IMR-90 (cell line): ENCODE measurements at regions not wholly inside any gene's neighbourhood (a gene's known extent, or its start where the extent isn't known, plus 50 kb on each side); places are given as distances from the start of the nearest gene placed in this dataset.

Experiments used
- ATAC-seq: fragments of 200-7000 bp; cut with Tn5 transposase; 2 replicates; pipeline ENCODE4 v1.9.1; 2020; ENCODE audit warnings: low read depth, mild to moderate bottlenecking, moderate library complexity
- BruUV-seq: library from RNA; stranded (reverse); fragments of 400-500 nt; replicated peaks from 2 replicates; lab custom pipeline; 2021; lab: Mats Ljungman, UMichigan
- CTCF ChIA-PET: fragments of 300-600 bp; formaldehyde crosslinking; extraction: SDS; loops from one replicate; lab custom pipeline; 2021; ENCODE audit warnings: antibody characterized with exemption; lab: Yijun Ruan, JAX
- POLR2A ChIA-PET: fragments of 300-600 bp; sonication (Branson Sonifier 250); formaldehyde crosslinking; loops from one replicate; lab custom pipeline; 2022; ENCODE audit warnings: antibody characterized with exemption; ENCODE audit not compliant: unreplicated experiment; lab: Charles Lee
- DNase-seq: peaks from one replicate; pipeline ENCODE4 v3.0.0; 2013
- H2AFZ ChIP-seq: replicated peaks from 2 replicates; pipeline ENCODE3; 2013; ENCODE audit warnings: low read length, mild to moderate bottlenecking; ENCODE audit not compliant: poor library complexity
- H2AK5ac ChIP-seq: 2 replicates; pipeline ENCODE4 v1.6.1; 2013; ENCODE audit warnings: low read depth, low read length, inconsistent platforms
- H2AK9ac ChIP-seq: replicated peaks from 2 replicates; pipeline ENCODE3; 2013; ENCODE audit warnings: mild to moderate bottlenecking, low read depth, low read length, moderate library complexity; ENCODE audit not compliant: poor library complexity
- H2BK120ac ChIP-seq: 2 replicates; pipeline ENCODE4 v1.6.1; 2013; ENCODE audit warnings: low read depth, low read length, inconsistent platforms
- H2BK15ac ChIP-seq: 3 replicates; pipeline ENCODE4 v1.6.1; 2013; ENCODE audit warnings: low read depth, low read length, inconsistent platforms
- H2BK20ac ChIP-seq: 2 replicates; pipeline ENCODE4 v1.6.1; 2013; ENCODE audit warnings: low read depth, mild to moderate bottlenecking, inconsistent platforms, low read length, moderate library complexity
- H2BK5ac ChIP-seq: 2 replicates; pipeline ENCODE4 v1.6.1; 2013; ENCODE audit warnings: mild to moderate bottlenecking, low read depth, low read length, inconsistent platforms; ENCODE audit not compliant: poor library complexity, severe bottlenecking
- H3K14ac ChIP-seq: replicated peaks from 2 replicates; pipeline ENCODE4 v1.6.1; 2013; ENCODE audit warnings: low read depth, low read length, inconsistent platforms
- H3K18ac ChIP-seq: 2 replicates; pipeline ENCODE4 v1.6.1; 2013; ENCODE audit warnings: low read depth, low read length, control low read depth
- H3K23ac ChIP-seq: 2 replicates; pipeline ENCODE4 v1.6.1; 2013; ENCODE audit warnings: low read depth, low read length, inconsistent platforms
- H3K27ac ChIP-seq: 2 replicates; pipeline ENCODE4 v1.5.1; 2013; ENCODE audit warnings: mild to moderate bottlenecking, control low read depth, low read length; ENCODE audit not compliant: insufficient read depth
- H3K27me3 ChIP-seq: 2 replicates; pipeline ENCODE4 v1.6.1; 2013; ENCODE audit warnings: low read length; ENCODE audit not compliant: control insufficient read depth, insufficient read depth
- H3K36me3 ChIP-seq: 2 replicates; pipeline ENCODE4 v1.6.1; 2013; ENCODE audit warnings: low read length, mixed read lengths; ENCODE audit not compliant: control insufficient read depth, insufficient read depth
- H3K4ac ChIP-seq: 2 replicates; pipeline ENCODE4 v1.6.1; 2013; ENCODE audit warnings: low read depth, low read length, inconsistent platforms
- H3K4me1 ChIP-seq: 2 replicates; pipeline ENCODE4 v1.6.1; 2013; ENCODE audit warnings: low read length, mixed read lengths; ENCODE audit not compliant: control insufficient read depth, insufficient read depth
- H3K4me2 ChIP-seq: 2 replicates; pipeline ENCODE4 v1.6.1; 2013; ENCODE audit warnings: low read depth, mild to moderate bottlenecking, control low read depth, low read length, moderate library complexity
- H3K4me3 ChIP-seq: 2 replicates; pipeline ENCODE4 v1.5.1; 2013; ENCODE audit warnings: low read depth, mild to moderate bottlenecking, control low read depth, low read length, moderate library complexity; ENCODE audit not compliant: insufficient read depth
- H3K56ac ChIP-seq: 2 replicates; pipeline ENCODE4 v1.6.1; 2013; ENCODE audit warnings: low read length, inconsistent platforms; ENCODE audit not compliant: insufficient read depth; ENCODE audit errors: extremely low read depth
- H3K79me1 ChIP-seq, 2 experiments: 2 replicates each; pipeline ENCODE4 v1.6.1; 2013; ENCODE audit warnings: low read length in 2 of 2, inconsistent platforms in 1 of 2, low read depth in 1 of 2
- H3K9ac ChIP-seq: 2 replicates; pipeline ENCODE4 v1.6.1; 2013; ENCODE audit warnings: low read depth, low read length, control low read depth
- H3K9me1 ChIP-seq: 2 replicates; pipeline ENCODE4 v1.6.1; 2013; ENCODE audit warnings: low read length, inconsistent platforms; ENCODE audit not compliant: insufficient read depth
- H3K9me3 ChIP-seq: 2 replicates; pipeline ENCODE4 v1.6.1; 2013; ENCODE audit warnings: low read length; ENCODE audit not compliant: control insufficient read depth, insufficient read depth
- H4K20me1 ChIP-seq: 2 replicates; pipeline ENCODE4 v1.6.1; 2013; ENCODE audit warnings: low read length, inconsistent platforms; ENCODE audit not compliant: insufficient read depth
- H4K5ac ChIP-seq: 2 replicates; pipeline ENCODE4 v1.6.1; 2013; ENCODE audit warnings: mild to moderate bottlenecking, low read depth, low read length, control low read depth
- H4K8ac ChIP-seq, 2 experiments: 2 replicates each; pipeline ENCODE4 v1.6.1; 2013; ENCODE audit warnings: low read depth in 2 of 2, low read length in 2 of 2, control low read depth in 1 of 2, inconsistent platforms in 1 of 2
- H4K91ac ChIP-seq: 2 replicates; pipeline ENCODE4 v1.6.1; 2013; ENCODE audit warnings: low read depth, low read length, inconsistent platforms; ENCODE audit not compliant: insufficient read depth
- CTCF ChIP-seq: conservative IDR thresholded peaks from 2 replicates; pipeline ENCODE4 v1.5.1; 2012; ENCODE audit warnings: mild to moderate bottlenecking, low read depth, low read length, improper control_type of control experiment
- FOS ChIP-seq: fragments of 150-350 bp; IDR thresholded peaks from 2 replicates; pipeline ENCODE4 v1.6.1; 2016; ENCODE audit warnings: low read depth, low read length
- RAD21 ChIP-seq: IDR thresholded peaks from 2 replicates; pipeline ENCODE4 v1.6.1; 2012; ENCODE audit warnings: low read length, improper control_type of control experiment
- WGBS, 2 experiments: methylation state at CpG; one replicate each; pipeline versions ENCODE4 v1.1.5 to v1.1.7; 2013; ENCODE audit warnings: missing lambda C conversion rate in 2 of 2; ENCODE audit not compliant: insufficient read length in 1 of 2; ENCODE audit errors: extremely low coverage in 2 of 2; 5-methylcytosine and 5-hydroxymethylcytosine counted together
- dilution Hi-C: fragments of 300-500 bp; cut with HindIII; formaldehyde crosslinking; loops from one replicate; pipeline ENCODE4 v1.14.3; 2018; ENCODE audit warnings: low sequenced_read_pairs; ENCODE audit not compliant: unreplicated experiment
- in situ Hi-C: fragments of 300-500 bp; cut with MboI; formaldehyde crosslinking; loops from 3 replicates; pipeline ENCODE4 v1.14.3; 2019; ENCODE audit warnings: low sequenced_read_pairs, inconsistent platforms, mixed read lengths
- intact Hi-C: fragments of 100-400 bp; cut with micrococcal nuclease; formaldehyde crosslinking; loops from 2 replicates; pipeline ENCODE4 v1.10.0; 2022

GRCh38 chr5:61910771-61911170 is 395.2 kb upstream of the KIF2A start:
- intact Hi-C loops: no loop called here
- BruUV-seq: no TSS peak

More at GRCh38 chr5:61910771-61911170, 395.2 kb upstream of the KIF2A start:
- no peak overlapping the region for H2BK5ac ChIP-seq
- H2AK9ac ChIP-seq: no peak overlapping the region
- no peaks in the 10 kb centered on the region for H3K4me1 ChIP-seq
- no peak overlapping the region for H4K8ac ChIP-seq
- no peak overlapping the region for H4K91ac ChIP-seq
- no peak overlapping the region for H3K4ac ChIP-seq
- DNase-seq (no peak), ATAC-seq (no peak)
- no peak overlapping the region for H2AK5ac ChIP-seq
- no peak for TF ChIP-seq RAD21
- peak; percentile 20; the same call in 1 of the 2 replicates for TF ChIP-seq FOS
- TF ChIP-seq CTCF: no peak
- no peaks in the 10 kb centered on the region for H3K27me3 ChIP-seq
- no peak overlapping the region for H3K4me3 ChIP-seq
- H2AFZ ChIP-seq: no peak overlapping the region
- no peak overlapping the region for H2BK120ac ChIP-seq
- H2BK20ac ChIP-seq: no peak overlapping the region
- no peak overlapping the region for H3K27ac ChIP-seq
- H3K18ac ChIP-seq: no peak overlapping the region
- no peak overlapping the region for H3K56ac ChIP-seq
- no peak overlapping the region for H4K5ac ChIP-seq
- in situ Hi-C loops: no loop called here
- no CpG with 5 or more reads among the region's 2 CpGs for WGBS, 2 experiments
- no peaks in the 10 kb centered on the region for H4K20me1 ChIP-seq
- no peak overlapping the region for H3K14ac ChIP-seq
- no peak overlapping the region for H2BK15ac ChIP-seq
- no peaks in the 10 kb centered on the region for H3K9me1 ChIP-seq
- no peak overlapping the region for H3K9ac ChIP-seq
- H3K23ac ChIP-seq: no peak overlapping the region
- ChIA-PET CTCF (no interaction called here), POLR2A (no interaction called here)
- no peaks in the 10 kb centered on the region for H3K79me1 ChIP-seq
- no peaks in the 10 kb centered on the region for H3K36me3 ChIP-seq
- dilution Hi-C loops: no loop called here
- no peaks in the 10 kb centered on the region for H3K9me3 ChIP-seq
- no peak overlapping the region for H3K4me2 ChIP-seq
